Neutrophil (primary cell): ENCODE measurements at regions not wholly inside any gene's neighbourhood (a gene's known extent, or its start where the extent isn't known, plus 50 kb on each side); places are given as distances from the start of the nearest gene placed in this dataset.
"Not testable (repeated sequence)": the region's sequence is repeated elsewhere in the genome, so short reads cannot be mapped to it uniquely, and the experiment has no call there.

Source experiments
- H3K27ac ChIP-seq: fragments of 200-600 bp; sonication (generic); 2 replicates; pipeline ENCODE4 v1.5.1; 2016; ENCODE audit warnings: mild to moderate bottlenecking, moderate library complexity
- H3K27me3 ChIP-seq: fragments of 200-600 bp; sonication (generic); 2 replicates; pipeline ENCODE4 v1.6.0; 2016; ENCODE audit warnings: mild to moderate bottlenecking
- H3K36me3 ChIP-seq: fragments of 200-600 bp; sonication (generic); 2 replicates; pipeline ENCODE4 v1.5.1; 2017
- H3K4me1 ChIP-seq, 2 experiments: fragments of 200-600 bp in 1 of 2; sonication (generic) in 1 of 2; 1 replicate in 1 of 2; 2 replicates in 1 of 2; pipeline versions ENCODE4 v1.5.1 to v1.6.1; 2013 to 2016; ENCODE audit warnings: low read depth in 1 of 2, low read length in 1 of 2, mild to moderate bottlenecking in 1 of 2, moderate library complexity in 1 of 2; ENCODE audit not compliant: control insufficient read depth in 1 of 2, insufficient read depth in 1 of 2
- H3K4me3 ChIP-seq, 2 experiments: fragments of 200-600 bp in 1 of 2; sonication (generic) in 1 of 2; 1 replicate in 1 of 2; 2 replicates in 1 of 2; pipeline ENCODE4 v1.5.1; 2013 to 2016; ENCODE audit warnings: low read depth in 1 of 2, low read length in 1 of 2, mild to moderate bottlenecking in 1 of 2, moderate library complexity in 1 of 2
- H3K9me3 ChIP-seq: fragments of 200-600 bp; sonication (generic); 2 replicates; pipeline ENCODE4 v1.5.1; 2016
- TF ChIP-seq, protein P1 (sequence below): fragments of 200-600 bp; sonication (generic); IDR thresholded peaks from 2 replicates; pipeline ENCODE4 v1.5.1; 2016; ENCODE audit warnings: antibody characterized with exemption

DNA sequence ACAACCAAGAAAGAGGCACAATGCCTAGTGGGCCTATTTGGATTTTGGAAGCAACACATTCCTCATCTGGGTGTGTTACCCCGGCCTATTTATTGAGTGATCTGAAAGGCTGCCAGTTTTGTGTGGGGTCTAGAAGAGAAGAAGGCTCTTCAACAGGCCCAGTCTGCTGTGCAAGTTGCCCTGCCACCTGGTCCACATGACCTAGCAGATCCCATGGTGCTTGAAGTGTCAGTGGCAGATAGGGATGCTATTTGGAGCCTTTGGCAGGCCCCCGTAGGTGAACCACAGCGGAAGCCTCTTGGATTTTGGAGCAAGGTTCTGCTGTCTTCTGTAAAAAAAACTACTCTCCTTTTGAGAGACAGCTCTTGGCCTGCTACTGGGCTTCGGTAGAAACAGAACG lies 820.1 kb downstream of the TMTC2 start:
- no peaks in the 10 kb centered on the region for H3K27me3 ChIP-seq
- H3K36me3 ChIP-seq = no peaks in the 10 kb centered on the region
- H3K9me3 ChIP-seq = no peaks in the 10 kb centered on the region
- H3K4me1 ChIP-seq = no peaks in the 10 kb centered on the region
- no peak overlapping the region for H3K4me3 ChIP-seq
- TF ChIP-seq, protein P1, sequence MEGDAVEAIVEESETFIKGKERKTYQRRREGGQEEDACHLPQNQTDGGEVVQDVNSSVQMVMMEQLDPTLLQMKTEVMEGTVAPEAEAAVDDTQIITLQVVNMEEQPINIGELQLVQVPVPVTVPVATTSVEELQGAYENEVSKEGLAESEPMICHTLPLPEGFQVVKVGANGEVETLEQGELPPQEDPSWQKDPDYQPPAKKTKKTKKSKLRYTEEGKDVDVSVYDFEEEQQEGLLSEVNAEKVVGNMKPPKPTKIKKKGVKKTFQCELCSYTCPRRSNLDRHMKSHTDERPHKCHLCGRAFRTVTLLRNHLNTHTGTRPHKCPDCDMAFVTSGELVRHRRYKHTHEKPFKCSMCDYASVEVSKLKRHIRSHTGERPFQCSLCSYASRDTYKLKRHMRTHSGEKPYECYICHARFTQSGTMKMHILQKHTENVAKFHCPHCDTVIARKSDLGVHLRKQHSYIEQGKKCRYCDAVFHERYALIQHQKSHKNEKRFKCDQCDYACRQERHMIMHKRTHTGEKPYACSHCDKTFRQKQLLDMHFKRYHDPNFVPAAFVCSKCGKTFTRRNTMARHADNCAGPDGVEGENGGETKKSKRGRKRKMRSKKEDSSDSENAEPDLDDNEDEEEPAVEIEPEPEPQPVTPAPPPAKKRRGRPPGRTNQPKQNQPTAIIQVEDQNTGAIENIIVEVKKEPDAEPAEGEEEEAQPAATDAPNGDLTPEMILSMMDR = no peak
- no peak overlapping the region for H3K27ac ChIP-seq

DNA sequence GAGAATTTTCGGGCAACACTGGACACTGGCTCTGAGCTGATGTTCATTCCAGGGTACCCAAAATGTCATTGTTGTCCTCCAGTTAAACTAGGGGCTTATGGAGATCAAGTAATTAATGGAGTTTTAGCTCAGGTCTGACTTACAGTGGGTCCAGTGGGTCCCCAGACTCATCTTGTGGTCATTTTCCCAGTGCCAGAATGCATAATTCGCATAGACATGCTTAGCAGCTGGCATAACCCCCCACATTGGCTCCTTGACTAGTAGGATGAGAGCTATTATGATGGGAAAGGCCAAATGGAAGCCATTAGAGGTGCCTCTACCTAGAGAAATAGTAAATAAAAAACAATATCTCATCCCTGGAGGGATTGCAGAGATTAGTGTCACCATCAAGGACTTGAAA lies 818.9 kb downstream of the TMTC2 start:
- no peaks in the 10 kb centered on the region for H3K4me1 ChIP-seq
- TF ChIP-seq, protein P1 = no peak
- no peak overlapping the region for H3K27ac ChIP-seq
- no peak overlapping the region for H3K4me3 ChIP-seq
- H3K27me3 ChIP-seq = no peaks in the 10 kb centered on the region
- H3K9me3 ChIP-seq = no peaks in the 10 kb centered on the region
- no peaks in the 10 kb centered on the region for H3K36me3 ChIP-seq

DNA sequence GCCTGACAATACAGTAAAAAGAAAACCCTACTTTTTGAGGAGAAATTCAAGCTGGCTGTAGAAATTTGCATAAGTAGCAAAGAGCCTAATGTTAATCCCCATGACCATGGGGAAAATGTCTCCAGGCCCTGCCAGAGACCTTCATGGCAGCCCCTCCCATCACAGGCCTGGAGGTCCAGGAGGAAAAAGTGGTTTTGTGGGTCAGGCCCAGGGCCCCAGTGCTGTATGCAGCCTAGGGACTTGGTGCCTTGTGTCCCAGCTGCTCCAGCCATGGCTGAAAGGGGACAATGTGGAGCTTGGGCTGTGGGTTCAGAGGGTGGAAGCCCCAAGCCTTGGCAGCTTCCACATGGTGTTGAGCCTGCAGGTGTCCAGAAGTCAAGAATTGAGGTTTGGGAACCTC lies 813.2 kb downstream of the TMTC2 start:
- not testable (repeated sequence) for H3K4me3 ChIP-seq, H3K4me1 ChIP-seq, H3K36me3 ChIP-seq, H3K9me3 ChIP-seq, H3K27ac ChIP-seq, H3K27me3 ChIP-seq

DNA sequence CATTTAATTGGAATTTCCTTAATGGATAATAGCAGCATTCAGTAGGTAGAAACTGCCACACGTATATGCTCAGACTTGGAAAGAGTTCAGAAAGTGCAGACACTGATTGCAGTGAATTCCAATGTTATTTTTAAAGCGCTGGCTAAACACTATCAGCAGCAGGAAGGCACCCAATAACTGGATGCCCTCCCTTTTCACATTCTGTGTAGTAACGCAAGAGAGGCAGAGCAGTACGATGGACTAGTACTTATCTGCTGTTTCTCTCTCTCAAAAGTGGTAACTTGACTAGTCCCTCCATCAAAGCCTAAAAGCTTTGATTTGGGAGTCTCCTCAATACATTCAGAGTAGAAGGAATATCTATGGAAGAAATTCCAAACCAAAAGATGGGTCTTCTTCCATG lies 791.0 kb downstream of the TMTC2 start:
- Histone ChIP-seq H3K4me3 (no peak overlapping the region), H3K4me1 (no peaks in the 10 kb centered on the region), H3K36me3 (no peaks in the 10 kb centered on the region), H3K27ac (no peak overlapping the region), H3K27me3 (no peaks in the 10 kb centered on the region), H3K9me3 (no peaks in the 10 kb centered on the region)
- TF ChIP-seq, protein P1 = no peak

DNA sequence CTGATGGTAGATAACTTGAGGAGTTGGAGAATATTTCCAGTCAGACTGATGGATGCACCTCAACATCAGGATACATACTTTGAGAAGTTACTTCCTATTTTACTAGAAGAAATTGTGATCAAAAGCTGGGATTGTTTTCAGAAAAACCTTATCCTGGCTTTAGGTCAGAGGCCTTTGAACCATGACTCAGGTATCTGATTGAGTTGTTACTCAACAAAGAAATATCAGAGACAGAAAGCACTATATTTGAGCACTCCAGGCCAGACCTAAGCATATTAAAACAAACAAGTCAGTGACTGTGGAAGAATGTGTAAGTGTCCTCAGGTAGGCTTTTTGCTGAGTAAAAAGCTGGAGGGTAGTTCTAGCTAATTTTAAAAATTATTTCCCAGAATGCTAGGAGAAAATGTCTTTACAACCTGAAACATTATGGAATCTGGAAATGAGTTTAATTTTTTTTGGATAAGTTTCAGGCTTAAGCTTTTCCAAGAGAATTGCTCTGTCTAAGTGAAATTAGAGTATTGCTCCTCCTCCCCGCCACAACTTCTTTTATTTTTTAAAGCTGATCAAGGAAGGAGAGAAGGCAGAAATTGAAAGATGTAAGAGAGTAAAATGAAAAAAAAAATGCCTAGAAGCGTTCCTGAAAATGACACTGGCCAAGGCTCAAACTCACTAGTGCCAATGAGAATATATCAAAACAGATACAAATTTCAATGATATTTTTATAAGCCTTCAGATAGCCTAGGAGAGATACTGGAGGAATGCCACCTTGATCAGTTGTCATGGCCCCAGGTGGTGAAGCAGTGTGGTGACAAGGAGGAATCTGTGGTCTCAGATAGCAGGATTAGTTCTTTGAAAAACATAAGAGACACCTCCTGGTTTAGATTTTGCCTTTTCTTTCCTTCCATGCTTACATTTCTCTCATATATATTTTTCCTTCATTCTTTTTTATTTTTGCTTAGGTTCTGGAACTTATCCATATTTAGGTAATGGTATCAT lies 790.3 kb downstream of the TMTC2 start:
- H3K27me3 ChIP-seq = no peaks in the 10 kb centered on the region
- H3K9me3 ChIP-seq = no peaks in the 10 kb centered on the region
- TF ChIP-seq, protein P1 = no peak
- no peak overlapping the region for H3K27ac ChIP-seq
- no peaks in the 10 kb centered on the region for H3K4me1 ChIP-seq
- no peak overlapping the region for H3K4me3 ChIP-seq
- H3K36me3 ChIP-seq = no peaks in the 10 kb centered on the region

DNA sequence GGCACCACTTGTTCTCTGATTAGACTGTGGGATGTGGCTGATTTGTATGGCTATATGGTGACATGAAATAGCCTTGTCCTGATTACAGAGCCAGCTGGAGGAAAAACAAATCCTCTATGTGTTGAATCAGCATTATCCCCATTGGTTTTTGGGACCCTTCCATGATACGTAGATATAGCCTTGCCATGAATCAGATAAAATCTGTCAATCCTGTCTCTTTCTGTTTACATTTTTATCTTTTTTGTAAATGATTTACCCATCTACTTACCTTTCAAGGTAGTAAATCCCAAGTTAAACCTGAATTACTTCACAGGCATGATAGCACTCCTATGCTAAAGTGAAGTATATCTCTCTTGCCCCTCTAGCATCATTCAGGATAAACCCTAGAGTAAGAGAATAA lies 789.3 kb downstream of the TMTC2 start:
- TF ChIP-seq, protein P1 = no peak
- Histone ChIP-seq H3K27ac (no peak overlapping the region), H3K4me3 (no peak overlapping the region), H3K9me3 (no peaks in the 10 kb centered on the region), H3K4me1 (no peaks in the 10 kb centered on the region), H3K27me3 (no peaks in the 10 kb centered on the region), H3K36me3 (no peaks in the 10 kb centered on the region)
